CD4-positive, CD25-positive, alpha-beta regulatory T cell (primary cell): ENCODE measurements at regions not wholly inside any gene's neighbourhood (a gene's known extent, or its start where the extent isn't known, plus 50 kb on each side); places are given as distances from the start of the nearest gene placed in this dataset.
"Not testable (repeated sequence)": the region's sequence is repeated elsewhere in the genome, so short reads cannot be mapped to it uniquely, and the experiment has no call there.

Source experiments
- ATAC-seq, 2 donors: fragments of 150-1000 bp; cut with Tn5 transposase; one replicate each; pipeline ENCODE4 v1.10.0; 2021; ENCODE audit warnings: low read depth in 2 of 2, moderate number of reproducible peaks in 2 of 2, moderate library complexity in 1 of 2
- DNase-seq, 3 donors: peaks; one replicate each; pipeline versions ENCODE4 v3.0.0 to v3.0.0-alpha.2; 2012 to 2022; ENCODE audit warnings: mixed read lengths in 1 of 3
- H3K27ac ChIP-seq: one replicate; pipeline ENCODE4 v1.7.0; 2013; ENCODE audit warnings: mild to moderate bottlenecking, low read length; ENCODE audit not compliant: insufficient read depth, poor library complexity, severe bottlenecking
- H3K27me3 ChIP-seq: one replicate; pipeline ENCODE4 v1.7.0; 2013; ENCODE audit warnings: low read length; ENCODE audit not compliant: control insufficient read depth, insufficient read depth
- H3K36me3 ChIP-seq: one replicate; pipeline ENCODE4 v1.7.0; 2013; ENCODE audit warnings: mild to moderate bottlenecking, low read length, moderate library complexity; ENCODE audit not compliant: control insufficient read depth, insufficient read depth
- H3K4me1 ChIP-seq: 2 replicates; pipeline ENCODE4 v1.7.0; 2013; ENCODE audit warnings: mild to moderate bottlenecking, low read length; ENCODE audit not compliant: insufficient read depth, control insufficient read depth, poor library complexity, severe bottlenecking
- H3K4me3 ChIP-seq: one replicate; pipeline ENCODE4 v1.7.0; 2013; ENCODE audit warnings: low read depth, mild to moderate bottlenecking, low read length, moderate library complexity
- H3K9me3 ChIP-seq, 2 experiments: 1 replicate in 1 of 2; 2 replicates in 1 of 2; pipeline ENCODE4 v1.7.0; 2013; ENCODE audit warnings: low read length in 2 of 2, mild to moderate bottlenecking in 1 of 2, moderate library complexity in 1 of 2; ENCODE audit not compliant: control insufficient read depth in 2 of 2
- H3K27ac Mint-ChIP-seq, 3 donors: one replicate each; pipeline ENCODE4 v1.8.0; 2020 to 2022; ENCODE audit warnings: mild to moderate bottlenecking in 3 of 3, mixed read lengths in 3 of 3, moderate library complexity in 2 of 3
- H3K27me3 Mint-ChIP-seq: one replicate; pipeline ENCODE4 v1.8.0; 2022; ENCODE audit warnings: mild to moderate bottlenecking, mixed read lengths
- H3K36me3 Mint-ChIP-seq: one replicate; pipeline ENCODE4 v1.8.0; 2020; ENCODE audit warnings: mixed read lengths
- H3K4me1 Mint-ChIP-seq, 4 donors: one replicate each; pipeline ENCODE4 v1.8.0; 2020 to 2022; ENCODE audit warnings: mixed read lengths in 4 of 4, mild to moderate bottlenecking in 1 of 4
- H3K4me3 Mint-ChIP-seq, 4 donors: one replicate each; pipeline ENCODE4 v1.8.0; 2020 to 2022; ENCODE audit warnings: mild to moderate bottlenecking in 4 of 4, mixed read lengths in 4 of 4, moderate library complexity in 3 of 4
- H3K9me3 Mint-ChIP-seq, 7 donors: one replicate each; pipeline ENCODE4 v1.8.0; 2020 to 2022; ENCODE audit warnings: mixed read lengths in 7 of 7, mild to moderate bottlenecking in 3 of 7, moderate library complexity in 2 of 7

DNA sequence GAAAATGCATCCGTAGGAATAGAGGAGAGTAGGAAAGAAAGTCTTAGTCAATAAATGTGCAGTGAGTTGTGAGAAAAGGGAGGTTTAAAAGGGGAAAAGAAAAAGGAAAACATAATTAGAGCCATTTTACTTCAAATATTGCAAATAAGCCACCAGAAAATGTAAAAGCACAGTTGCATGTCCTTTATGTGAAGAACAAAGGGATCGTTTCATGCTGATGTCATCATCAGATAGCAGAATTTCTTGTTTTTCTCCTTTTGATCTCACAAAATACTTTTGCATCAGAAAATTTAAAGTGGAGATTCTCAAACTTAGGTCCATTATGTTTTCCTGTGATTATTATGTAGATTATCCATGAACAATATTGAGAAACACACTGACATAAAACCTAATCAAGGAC is 166.7 kb downstream of the HAO1 start:
- DNase-seq (no peak), ATAC-seq (no peak)
- H3K4me3 Mint-ChIP-seq: no peak overlapping the region
- H3K9me3 Mint-ChIP-seq: peaks cover 2 to 19% (median 6%) of the 10 kb centered on the region in 7 donors
- Histone ChIP-seq H3K4me1 (no peaks in the 10 kb centered on the region), H3K9me3 (peaks cover 0 to 5% of the 10 kb centered on the region in 2 experiments), H3K36me3 (no peaks in the 10 kb centered on the region), H3K4me3 (no peak overlapping the region), H3K27ac (no peak overlapping the region), H3K27me3 (no peaks in the 10 kb centered on the region)
- no peak overlapping the region for H3K27ac Mint-ChIP-seq
- H3K4me1 Mint-ChIP-seq: no peaks in the 10 kb centered on the region
- H3K27me3 Mint-ChIP-seq: no peaks in the 10 kb centered on the region
- H3K36me3 Mint-ChIP-seq: no peaks in the 10 kb centered on the region

DNA sequence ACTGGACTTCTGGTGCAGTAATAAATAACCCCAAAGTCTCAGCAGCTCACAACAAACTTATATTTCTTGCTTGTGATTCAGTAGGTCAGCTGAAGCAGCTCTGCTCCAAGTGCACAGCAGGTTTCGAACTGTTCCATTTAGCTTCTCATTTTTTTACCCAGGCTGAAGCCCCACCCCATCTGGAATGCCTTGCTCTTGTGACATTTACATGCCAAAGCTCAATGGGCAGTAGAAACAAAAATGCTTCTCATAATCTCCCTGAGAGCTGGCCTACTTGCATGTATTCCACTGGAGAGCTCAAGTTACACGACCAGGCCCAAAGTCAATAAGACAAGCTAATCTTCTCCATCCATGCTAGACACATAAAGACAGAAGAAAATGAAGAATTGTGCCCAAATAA is 165.2 kb downstream of the HAO1 start:
- no peaks in the 10 kb centered on the region for H3K36me3 ChIP-seq
- H3K9me3 ChIP-seq: peaks cover 0 to 5% of the 10 kb centered on the region in 2 experiments
- H3K27me3 Mint-ChIP-seq: no peaks in the 10 kb centered on the region
- no peak for ATAC-seq
- H3K4me1 Mint-ChIP-seq: no peaks in the 10 kb centered on the region
- peaks cover 4 to 19% (median 10%) of the 10 kb centered on the region in 7 donors for H3K9me3 Mint-ChIP-seq
- no peak for DNase-seq
- no peaks in the 10 kb centered on the region for H3K4me1 ChIP-seq
- no peak overlapping the region for H3K4me3 ChIP-seq
- no peak overlapping the region for H3K27ac Mint-ChIP-seq
- no peaks in the 10 kb centered on the region for H3K36me3 Mint-ChIP-seq
- no peaks in the 10 kb centered on the region for H3K27me3 ChIP-seq
- H3K4me3 Mint-ChIP-seq: no peak overlapping the region
- H3K27ac ChIP-seq: no peak overlapping the region

DNA sequence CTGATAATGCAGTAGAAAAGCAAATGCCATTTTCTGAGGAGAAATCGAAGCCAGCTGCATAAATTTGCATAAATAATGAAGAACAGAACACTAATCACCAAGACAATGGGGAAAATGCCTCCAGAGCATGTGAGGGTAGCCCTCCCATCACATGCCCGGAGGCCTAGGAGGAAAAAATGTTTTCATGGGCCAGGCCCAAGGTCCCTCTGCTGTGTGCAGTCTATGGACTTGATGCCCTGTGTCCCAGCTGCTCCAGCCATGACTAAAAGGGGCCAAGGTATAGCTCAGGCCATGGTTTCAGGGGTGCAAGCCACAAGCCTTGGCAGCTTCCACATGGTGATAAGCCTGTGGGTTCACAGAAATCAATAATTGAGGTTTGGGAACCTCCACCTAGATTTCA is 164.1 kb downstream of the HAO1 start:
- Histone ChIP-seq H3K4me1 (no peaks in the 10 kb centered on the region), H3K4me3 (no peak overlapping the region), H3K27ac (no peak overlapping the region), H3K36me3 (no peaks in the 10 kb centered on the region), H3K27me3 (no peaks in the 10 kb centered on the region), H3K9me3 (peaks cover 0 to 5% of the 10 kb centered on the region in 2 experiments)
- no peak overlapping the region for H3K4me3 Mint-ChIP-seq
- peaks cover 4 to 19% (median 10%) of the 10 kb centered on the region in 7 donors for H3K9me3 Mint-ChIP-seq
- no peaks in the 10 kb centered on the region for H3K27me3 Mint-ChIP-seq
- no peaks in the 10 kb centered on the region for H3K4me1 Mint-ChIP-seq
- ATAC-seq: no peak
- no peak overlapping the region for H3K27ac Mint-ChIP-seq
- H3K36me3 Mint-ChIP-seq: no peaks in the 10 kb centered on the region
- DNase-seq: no peak

DNA sequence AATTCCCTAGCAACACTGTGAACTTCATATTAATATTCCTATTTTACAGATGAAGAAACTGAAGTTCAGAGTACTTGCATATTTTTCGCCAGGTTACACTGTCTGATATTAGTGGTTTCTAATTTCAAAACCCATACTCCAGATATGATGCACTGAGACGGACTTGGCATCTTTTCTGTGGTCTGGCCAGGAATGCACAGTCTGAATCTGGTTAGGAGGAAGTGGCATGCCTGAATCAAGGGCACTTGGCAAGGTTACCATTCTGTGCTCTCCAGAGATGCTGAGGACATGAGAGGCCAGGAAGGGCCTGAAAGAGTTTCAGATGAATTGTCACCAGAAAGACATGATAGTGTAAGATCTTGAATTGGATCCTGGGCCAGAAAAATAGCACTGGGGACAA is 150.1 kb downstream of the HAO1 start:
- H3K4me1 Mint-ChIP-seq: no peaks in the 10 kb centered on the region
- H3K4me3 ChIP-seq: no peak overlapping the region

DNA sequence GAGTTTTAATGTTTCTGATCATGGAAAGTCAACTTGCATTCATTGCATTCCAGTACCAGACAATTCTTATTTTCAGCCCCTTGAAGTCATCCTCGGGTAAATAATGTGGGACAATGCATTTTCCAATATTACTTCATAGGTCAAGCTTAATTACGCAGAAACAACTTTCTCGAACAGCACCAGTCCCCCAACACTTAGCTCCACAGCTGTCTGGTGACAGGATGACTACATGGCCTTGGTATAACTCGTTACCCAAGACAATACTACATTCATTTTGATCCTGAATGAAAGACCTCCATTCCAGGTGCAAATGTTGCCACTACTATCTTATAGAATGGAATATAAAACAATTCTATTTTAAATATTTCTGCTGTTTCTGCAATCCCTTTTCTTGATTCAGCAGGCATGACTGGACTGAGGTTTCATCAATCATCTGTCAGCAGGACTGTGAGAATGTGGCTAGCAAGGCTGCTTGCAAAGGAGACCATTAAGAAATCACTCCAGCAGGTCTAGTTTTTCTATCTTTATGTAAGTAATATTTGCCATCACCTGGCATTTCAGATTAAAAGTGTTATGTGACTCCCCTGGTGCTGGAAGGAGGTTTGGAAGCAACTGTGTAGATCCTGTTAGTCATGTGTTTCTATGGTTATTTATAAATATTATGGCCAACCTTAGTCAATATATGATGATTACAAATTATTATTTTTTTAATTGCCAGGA is 147.9 kb downstream of the HAO1 start:
- DNase-seq (no peak), ATAC-seq (no peak)
- Histone ChIP-seq H3K9me3 (no peaks in the 10 kb centered on the region), H3K27me3 (no peaks in the 10 kb centered on the region), H3K4me3 (no peak overlapping the region), H3K4me1 (no peaks in the 10 kb centered on the region), H3K27ac (no peak overlapping the region), H3K36me3 (no peaks in the 10 kb centered on the region)
- no peaks in the 10 kb centered on the region for H3K4me1 Mint-ChIP-seq
- peaks cover 0 to 7% (median 1%) of the 10 kb centered on the region in 7 donors for H3K9me3 Mint-ChIP-seq
- H3K27me3 Mint-ChIP-seq: no peaks in the 10 kb centered on the region
- H3K27ac Mint-ChIP-seq: no peak overlapping the region
- no peaks in the 10 kb centered on the region for H3K36me3 Mint-ChIP-seq
- H3K4me3 Mint-ChIP-seq: no peak overlapping the region

More for the DNA sequence above, 150.1 kb downstream of the HAO1 start:
- Histone ChIP-seq H3K4me1 (no peaks in the 10 kb centered on the region), H3K27ac (no peak overlapping the region), H3K27me3 (no peaks in the 10 kb centered on the region), H3K9me3 (no peaks in the 10 kb centered on the region), H3K36me3 (no peaks in the 10 kb centered on the region)
- peaks cover 0 to 9% (median 1%) of the 10 kb centered on the region in 7 donors for H3K9me3 Mint-ChIP-seq
- H3K36me3 Mint-ChIP-seq: no peaks in the 10 kb centered on the region
- H3K27me3 Mint-ChIP-seq: no peaks in the 10 kb centered on the region
- H3K27ac Mint-ChIP-seq: no peak overlapping the region
- no peak for DNase-seq
- no peak overlapping the region for H3K4me3 Mint-ChIP-seq
- no peak for ATAC-seq

DNA sequence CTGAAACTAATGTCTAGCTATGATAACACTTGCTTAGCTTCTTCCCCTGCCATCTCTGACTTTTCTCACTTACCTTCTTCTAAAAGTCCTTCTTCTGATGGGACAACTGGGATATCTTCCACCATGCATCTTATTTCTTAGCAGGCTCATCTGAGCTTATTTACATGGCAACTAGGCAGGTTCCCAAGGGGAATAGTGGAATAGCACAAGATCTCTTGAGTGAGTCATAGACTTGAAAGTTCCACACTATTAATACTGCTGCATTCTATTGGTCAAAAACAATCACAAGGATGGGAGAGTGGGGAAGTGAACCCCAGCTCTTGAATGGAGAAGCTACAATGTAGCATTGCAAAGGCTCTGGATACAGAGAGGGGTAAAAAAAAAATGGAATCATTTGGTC is 142.1 kb downstream of the HAO1 start:
- Histone ChIP-seq H3K4me3 (no peak overlapping the region), H3K27ac (no peak overlapping the region), H3K4me1 (no peaks in the 10 kb centered on the region), H3K27me3 (no peaks in the 10 kb centered on the region), H3K9me3 (no peaks in the 10 kb centered on the region), H3K36me3 (no peaks in the 10 kb centered on the region)
- H3K4me1 Mint-ChIP-seq: no peaks in the 10 kb centered on the region
- DNase-seq (no peak), ATAC-seq (no peak)
- H3K27ac Mint-ChIP-seq: no peak overlapping the region
- no peaks in the 10 kb centered on the region for H3K27me3 Mint-ChIP-seq
- no peak overlapping the region for H3K4me3 Mint-ChIP-seq
- no peaks in the 10 kb centered on the region for H3K36me3 Mint-ChIP-seq
- peaks cover 0 to 19% (median 6%) of the 10 kb centered on the region in 7 donors for H3K9me3 Mint-ChIP-seq

DNA sequence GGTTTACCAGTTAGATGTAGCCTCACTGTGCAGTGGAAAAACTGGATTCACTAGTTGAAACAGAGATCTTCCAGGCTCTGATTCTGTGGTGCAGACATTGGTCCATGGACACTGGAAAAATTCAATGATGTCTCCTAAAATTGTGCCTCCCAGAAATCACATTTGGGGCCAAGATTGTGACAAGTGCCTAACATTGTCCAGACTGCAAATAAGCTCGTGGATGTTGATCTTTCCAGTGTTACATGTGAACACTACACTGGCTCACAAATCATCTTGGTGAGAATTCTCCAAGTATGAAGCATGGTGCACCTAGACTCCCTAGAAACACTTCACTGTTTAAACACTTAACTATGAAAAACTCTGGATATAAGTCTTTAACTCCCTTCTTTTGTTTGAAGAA is 140.4 kb downstream of the HAO1 start:
- H3K4me3 Mint-ChIP-seq: no peak overlapping the region
- H3K27me3 Mint-ChIP-seq: no peaks in the 10 kb centered on the region

DNA sequence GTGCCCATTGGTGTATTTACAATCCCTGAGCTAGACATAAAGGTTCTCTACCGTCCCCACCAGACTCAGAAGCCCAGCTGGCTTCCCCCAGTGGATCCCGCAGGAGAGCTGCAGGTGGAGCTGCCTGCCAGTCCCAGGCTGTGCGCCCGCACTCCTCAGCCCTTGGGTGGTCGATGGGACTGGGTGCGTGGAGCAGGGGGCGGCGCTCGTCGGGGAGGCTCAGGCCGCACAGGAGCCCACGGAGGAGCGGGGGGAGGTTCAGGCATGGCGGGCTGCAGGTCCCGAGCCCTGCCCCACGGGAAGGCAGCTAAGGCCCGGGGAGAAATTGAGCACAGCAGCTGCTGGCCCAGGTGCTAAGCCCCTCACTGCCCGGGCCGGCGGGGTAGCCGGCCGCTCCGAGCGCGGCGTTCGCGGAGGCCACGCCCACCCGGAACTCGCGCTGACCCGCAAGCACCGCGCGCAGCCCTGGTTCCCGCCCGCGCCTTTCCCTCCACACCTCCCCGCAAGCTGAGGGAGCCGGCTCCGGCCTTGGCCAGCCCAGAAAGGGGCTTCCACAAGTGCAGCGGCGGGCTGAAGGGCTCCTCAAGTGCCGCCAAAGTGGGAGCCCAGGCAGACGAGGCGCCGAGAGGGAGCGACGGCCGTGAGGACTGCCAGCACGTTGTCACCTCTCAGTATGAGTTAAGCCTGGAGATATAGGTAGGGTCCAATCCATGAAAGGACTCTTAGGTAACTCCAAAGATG is 136.7 kb downstream of the HAO1 start:
- not testable (repeated sequence) for H3K4me3 ChIP-seq, H3K27me3 ChIP-seq, H3K9me3 ChIP-seq, H3K27ac Mint-ChIP-seq, H3K36me3 Mint-ChIP-seq, H3K4me1 ChIP-seq, H3K27ac ChIP-seq, ATAC-seq, H3K36me3 ChIP-seq, DNase-seq, H3K4me1 Mint-ChIP-seq, H3K4me3 Mint-ChIP-seq, H3K27me3 Mint-ChIP-seq
- peaks cover 1 to 20% (median 12%) of the 10 kb centered on the region in 7 donors for H3K9me3 Mint-ChIP-seq

More for the DNA sequence above, 140.4 kb downstream of the HAO1 start:
- Mint-ChIP-seq H3K9me3 (peaks cover 4 to 19% (median 7%) of the 10 kb centered on the region in 7 donors), H3K4me1 (no peaks in the 10 kb centered on the region), H3K27ac (no peak overlapping the region), H3K36me3 (no peaks in the 10 kb centered on the region)
- Histone ChIP-seq H3K4me3 (no peak overlapping the region), H3K9me3 (no peaks in the 10 kb centered on the region), H3K4me1 (no peaks in the 10 kb centered on the region), H3K27me3 (no peaks in the 10 kb centered on the region), H3K36me3 (no peaks in the 10 kb centered on the region), H3K27ac (no peak overlapping the region)
- DNase-seq (no peak), ATAC-seq (no peak)
